Fibroblast of peridontal ligament (primary cell): ENCODE measurements at regions not wholly inside any gene's neighbourhood (a gene's known extent, or its start where the extent isn't known, plus 50 kb on each side); places are given as distances from the start of the nearest gene placed in this dataset.

Experiments
- DNase-seq: peaks from one replicate; pipeline ENCODE4 v3.0.0-alpha.2; 2010; ENCODE audit errors: extremely low read depth

DNA sequence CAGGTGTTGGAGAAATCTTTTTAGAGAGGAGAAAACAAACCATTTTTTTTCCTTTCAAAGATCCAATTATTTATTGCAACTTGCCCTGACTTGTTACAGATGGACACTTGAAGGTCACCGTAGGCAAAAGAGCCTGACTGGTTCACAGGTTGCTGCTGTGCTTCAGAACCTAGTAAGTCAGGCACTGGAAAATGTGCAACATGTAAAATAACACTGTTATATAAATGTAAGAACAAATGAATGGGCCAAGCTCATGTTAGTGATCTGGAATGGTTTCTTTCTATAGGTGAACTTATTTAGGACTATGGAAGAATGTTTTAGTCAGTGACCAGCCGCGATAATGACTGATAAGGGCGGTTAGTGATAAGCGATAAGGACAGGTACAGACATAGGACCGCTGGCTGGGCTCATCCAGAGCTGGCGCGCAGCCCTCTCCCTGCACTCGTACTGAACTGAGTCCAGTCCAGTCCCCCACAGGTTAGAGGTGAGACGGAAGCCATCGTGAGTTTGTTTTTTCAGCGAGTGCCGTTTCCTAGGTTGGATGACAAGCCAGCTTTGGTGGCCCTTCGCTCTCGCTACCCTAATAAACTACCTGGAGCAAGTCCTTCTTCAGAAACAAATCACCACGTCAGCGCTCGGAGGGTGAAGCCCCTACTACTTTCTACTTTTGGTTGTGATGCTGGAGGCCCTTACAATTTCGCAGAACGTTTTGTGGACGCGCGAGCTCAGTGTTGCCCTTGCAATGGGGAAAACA lies 94.4 kb upstream of the PRDM1 start:
- DNase-seq = no peak

DNA sequence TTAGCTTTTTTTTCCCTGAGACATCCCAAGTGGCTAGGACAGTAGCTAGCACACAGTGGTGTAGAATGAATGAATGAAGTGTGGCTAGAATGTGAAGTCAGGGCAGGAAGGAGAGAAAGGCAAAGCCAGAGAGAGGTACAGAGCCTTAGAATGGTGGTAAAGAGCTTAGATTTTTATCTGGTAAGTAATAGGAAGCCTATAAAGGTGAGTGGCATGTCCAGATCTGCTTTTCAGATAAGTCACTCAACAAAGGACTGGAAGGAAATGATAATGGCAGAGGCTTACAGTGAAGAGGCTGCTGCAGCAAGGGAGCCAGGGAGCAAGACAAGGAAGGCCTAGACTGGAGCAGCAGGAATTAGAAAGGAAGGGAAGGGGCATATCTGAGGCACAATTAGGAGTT lies 96.0 kb upstream of the PRDM1 start:
- no peak for DNase-seq

DNA sequence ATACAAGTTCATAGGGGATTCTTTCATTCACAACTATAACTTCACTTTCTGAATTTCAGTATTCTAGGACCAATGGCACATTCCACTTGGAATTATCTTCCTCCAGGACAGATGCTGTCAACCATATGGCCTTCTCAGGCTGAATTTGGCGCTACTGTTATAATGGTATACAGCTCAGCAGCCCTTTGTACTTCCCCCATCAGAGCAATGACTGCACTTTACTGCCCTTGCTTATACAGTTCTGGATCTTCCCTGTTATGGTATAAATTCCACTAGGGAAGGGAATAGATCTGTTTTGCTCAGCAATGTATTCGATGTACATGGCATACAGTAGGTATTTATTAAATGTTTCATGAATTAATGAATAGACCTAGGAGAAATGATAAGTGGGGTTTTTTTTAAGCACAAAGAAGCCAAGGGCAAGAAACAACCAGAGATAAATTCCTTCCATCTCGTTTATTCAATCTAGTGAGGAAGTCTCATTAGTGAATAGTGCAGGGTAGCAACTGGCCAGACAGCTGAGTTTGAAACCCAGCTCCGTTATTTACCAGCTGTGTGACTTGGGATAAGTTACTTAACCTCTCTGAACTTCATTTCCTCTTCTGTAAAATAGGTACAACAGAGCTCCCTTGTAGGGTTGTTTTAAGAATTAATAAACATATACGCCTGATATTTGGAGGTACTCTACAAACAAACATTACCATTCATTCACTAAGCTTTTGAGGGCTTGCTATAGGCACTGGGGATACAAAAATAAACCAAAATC lies 97.1 kb upstream of the PRDM1 start:
- no peak for DNase-seq

DNA sequence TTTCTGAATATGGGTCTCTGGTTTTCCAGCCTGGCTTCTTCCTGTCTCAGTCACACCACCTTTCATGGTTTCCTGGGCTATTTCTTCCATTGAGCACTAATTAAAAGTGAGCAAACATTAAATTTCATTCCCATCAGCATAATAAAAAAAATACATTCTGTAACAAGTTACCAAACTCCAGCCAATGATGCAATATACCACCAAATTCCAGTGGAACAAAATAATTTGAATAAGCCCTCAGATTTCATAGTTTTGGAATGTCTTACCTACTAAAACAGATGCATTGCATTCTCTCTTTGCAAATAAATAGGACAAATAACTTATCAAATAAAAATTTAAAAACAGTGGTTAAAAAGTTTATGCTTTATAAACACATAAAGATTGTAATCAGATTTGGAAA lies 97.8 kb upstream of the PRDM1 start:
- peak; percentile 68 for DNase-seq

DNA sequence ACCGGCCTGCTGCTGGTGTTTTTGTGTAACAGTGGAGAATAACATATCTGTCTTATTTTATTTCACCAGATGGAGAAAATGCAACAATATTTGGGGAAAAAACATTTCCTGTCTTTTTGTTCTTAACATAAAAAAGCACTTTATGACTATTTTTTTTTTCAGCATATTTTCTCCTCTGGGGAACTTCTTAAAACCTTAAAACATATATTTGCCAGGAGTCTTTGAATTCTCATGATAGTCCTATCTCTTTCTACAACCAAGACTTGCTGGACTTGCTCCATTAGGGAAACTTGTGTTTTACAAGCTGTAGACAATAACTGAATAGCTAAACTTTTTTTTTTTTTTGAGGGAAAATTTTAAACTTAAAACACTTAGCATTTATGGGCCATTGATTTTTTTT lies 98.6 kb upstream of the PRDM1 start:
- no peak for DNase-seq

DNA sequence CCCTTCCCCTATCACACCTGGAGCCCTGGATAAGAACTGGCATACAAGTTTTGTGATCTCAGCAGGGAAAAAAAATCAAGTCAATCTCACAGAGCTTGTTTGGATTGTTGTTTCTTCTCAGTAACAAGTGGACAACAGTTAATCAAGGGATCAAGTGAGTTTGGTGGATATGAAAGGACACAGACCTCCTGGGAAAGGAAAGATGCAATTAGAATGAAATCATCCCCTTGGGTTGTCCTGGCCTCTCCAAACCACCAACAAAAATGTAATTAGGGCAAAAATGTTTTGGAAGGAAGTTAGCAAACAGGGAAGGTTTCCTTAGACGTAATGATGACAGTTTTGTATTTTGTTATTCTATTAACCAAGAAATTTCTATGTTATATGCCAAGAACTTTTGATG lies 99.1 kb upstream of the PRDM1 start:
- DNase-seq = peak; percentile 65

DNA sequence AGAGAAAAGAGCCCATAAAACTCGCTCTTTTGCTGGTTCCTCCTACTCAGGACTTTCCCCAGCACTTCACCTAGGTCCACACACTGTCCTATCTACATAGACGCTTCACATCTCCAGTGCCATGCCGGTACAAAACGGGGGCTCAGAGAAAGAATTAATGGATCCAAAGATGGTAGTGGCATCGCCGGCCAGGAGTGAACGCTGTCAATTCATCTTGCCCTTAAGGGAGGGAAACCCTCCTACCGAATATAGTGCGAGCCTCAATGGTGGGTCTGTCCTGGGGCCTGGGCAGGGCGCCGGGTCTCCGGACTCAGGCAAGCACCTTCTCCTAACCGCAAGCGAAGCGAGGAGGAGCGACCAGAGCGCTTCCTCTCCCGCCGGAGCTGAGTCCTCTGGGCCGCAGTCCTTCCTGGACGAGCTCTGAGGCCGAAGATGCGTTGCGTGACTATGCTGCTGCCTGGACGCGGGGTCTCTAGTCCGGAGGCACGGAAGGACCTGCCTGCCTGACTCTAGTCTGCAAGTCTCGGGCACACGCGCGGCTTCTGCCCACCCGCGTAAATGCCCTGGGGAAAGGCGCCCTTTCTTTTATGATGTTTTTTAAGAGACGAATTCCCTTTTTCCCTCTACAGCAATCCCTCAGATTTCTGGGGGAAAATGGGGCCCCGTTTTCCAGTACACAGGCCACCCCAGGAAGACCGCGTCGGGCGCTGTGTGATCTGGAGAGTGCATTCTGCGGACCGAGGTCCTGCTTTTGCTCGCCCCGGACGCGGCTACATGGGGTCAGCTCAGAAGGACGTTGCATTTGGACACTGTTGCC lies 100.1 kb upstream of the PRDM1 start:
- no peak for DNase-seq

DNA sequence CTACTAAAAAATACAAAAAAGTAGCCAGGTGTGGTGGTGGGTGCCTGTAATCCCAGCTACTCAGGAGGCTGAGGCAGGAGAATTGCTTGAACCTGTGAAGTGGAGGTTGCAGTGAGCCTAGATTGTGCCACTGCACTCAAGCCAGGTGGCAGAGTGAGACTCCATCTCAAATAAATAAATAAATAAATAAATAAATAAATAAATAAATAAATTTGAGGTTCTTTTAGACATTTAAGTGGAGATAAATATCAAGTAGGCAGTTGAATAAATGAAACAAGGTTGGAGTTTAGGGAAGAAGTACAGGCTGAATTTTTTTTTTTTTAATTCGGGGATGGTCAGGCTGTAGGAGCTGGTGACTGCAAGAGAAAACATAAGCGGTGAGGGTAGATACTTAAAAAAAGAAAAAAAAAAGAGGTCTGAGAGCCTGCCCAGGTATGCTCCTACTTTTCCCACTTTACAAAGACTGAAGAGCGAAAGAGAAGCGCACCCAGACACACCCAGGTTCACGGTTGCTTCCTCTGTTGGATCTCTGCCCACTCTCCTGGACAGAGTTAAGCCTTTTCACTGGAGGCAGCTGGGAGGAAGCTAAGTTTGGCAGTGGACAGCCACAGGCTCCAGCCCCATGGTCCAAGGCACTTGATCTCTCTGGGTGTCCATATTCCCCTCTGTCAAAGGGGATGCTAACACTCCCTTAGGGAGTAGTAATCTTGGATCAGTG lies 100.9 kb upstream of the PRDM1 start:
- no peak for DNase-seq

DNA sequence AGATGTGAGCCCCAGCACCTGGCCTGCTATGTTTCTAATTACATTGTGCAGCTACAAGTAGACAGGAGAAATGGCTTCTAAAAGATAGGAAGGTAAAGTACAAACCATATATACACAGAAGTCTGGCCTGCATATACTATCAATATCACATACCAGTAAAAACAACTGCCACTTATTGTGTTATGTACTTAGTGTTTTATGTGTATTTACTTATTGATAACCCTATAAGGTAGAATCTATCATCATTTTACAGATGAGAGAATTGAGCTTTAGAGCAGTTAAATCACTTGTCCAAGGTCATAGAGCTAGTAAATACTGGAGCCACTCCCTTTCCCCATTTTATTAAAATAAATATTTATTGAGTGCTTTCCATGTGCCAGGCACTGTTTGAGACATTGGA lies 102.4 kb upstream of the PRDM1 start:
- no peak for DNase-seq

DNA sequence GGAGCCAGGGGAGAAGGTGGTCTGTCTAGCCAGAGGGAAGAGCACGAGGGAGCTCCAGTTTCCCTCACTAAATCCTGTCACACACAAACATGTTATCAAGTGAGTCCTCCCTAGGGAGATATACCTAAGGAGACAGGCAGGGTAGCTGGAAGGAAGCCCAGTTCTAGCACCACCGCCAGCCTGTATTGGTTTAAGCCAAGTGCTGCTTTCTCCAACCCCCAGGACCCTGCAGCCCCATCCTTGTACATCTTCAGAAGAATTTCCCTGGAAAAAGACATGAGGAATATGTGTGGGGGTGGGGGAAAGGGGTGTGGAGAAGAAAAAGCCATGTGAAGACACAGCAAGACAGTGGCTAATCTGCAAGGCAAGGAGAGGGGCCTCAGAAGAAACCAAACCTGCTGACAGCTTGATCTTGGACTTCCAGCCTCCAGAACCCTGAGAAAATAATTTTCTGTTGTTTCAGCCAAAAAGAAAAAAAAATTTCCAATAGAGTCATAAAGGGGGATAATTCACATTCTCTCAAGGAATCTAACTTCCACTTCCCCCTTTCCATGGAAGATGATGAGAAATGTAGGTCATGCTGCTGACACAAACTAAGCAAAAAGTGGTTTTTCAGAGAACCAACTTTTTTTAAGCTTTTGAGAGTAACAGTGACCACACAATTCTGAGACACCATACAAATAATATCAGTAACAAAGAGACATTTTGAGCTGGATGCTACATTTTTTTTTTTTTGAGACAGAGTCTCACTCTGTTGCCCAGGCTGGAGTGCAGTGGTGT lies 103.2 kb upstream of the PRDM1 start:
- no peak for DNase-seq

DNA sequence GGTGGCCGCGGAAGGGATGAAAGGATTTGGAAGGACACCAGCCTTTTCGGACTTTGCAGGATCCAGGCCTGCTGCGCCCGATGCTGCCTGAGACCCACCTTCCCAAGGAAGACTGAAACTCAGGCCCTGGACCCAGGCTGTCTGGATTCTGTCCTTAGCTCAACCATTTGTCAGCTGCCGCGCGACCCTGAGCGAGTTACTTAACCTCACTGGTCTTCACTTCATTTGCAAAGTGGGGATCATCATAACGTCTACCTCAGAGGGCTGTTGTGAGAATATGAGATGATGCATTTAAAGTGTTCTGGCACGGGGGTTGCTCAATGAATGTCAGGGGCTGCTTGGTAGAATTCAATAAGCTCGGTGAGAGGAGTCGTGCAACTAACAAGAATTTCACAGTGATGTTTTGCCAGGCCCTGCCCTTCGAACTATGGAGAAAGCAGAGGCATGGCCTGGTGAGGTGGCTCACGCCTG lies 104.2 kb upstream of the PRDM1 start:
- DNase-seq = no peak

DNA sequence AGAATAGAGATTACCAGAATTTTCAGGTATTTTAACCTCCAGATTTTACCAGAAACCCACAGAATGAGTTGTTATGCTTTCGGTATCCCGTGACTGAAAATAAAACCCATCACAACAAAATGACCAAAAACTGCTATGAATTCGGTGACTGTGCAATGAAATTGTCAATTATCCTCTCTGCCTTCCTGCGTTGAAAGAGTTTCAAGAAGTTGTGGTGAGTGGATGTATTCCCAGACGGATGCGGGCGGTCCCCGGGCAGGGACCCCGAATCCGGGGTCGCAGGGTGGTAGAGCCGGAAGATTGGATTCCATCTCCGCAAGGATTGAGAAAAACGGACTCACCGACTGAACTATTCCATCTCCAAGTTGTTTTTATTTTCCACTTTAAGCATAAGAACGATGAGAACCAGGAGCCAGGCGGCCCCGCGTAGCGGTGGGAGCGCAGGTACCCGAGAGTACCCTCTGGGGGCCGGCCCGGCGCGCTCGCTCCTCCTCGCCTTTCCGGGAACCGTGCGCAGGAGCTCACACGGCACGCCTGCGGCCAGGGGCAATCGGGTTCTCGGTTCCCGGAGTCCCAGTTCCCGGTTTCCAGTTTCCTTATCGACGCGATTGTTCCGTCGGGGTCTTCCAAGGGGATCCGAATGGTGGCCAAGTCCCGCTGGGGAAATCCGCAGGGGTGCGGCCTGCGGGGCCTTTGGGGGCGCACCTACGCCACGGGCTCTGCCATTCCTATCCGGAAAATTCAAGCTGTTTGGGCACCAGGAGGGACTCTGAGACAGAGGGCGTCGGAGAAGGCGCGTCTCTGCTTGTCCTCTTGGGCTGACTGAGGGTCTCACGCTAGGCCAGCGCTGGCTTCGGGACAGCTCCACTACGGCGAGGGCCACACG lies 104.9 kb upstream of the PRDM1 start:
- DNase-seq = peak; percentile 35

DNA sequence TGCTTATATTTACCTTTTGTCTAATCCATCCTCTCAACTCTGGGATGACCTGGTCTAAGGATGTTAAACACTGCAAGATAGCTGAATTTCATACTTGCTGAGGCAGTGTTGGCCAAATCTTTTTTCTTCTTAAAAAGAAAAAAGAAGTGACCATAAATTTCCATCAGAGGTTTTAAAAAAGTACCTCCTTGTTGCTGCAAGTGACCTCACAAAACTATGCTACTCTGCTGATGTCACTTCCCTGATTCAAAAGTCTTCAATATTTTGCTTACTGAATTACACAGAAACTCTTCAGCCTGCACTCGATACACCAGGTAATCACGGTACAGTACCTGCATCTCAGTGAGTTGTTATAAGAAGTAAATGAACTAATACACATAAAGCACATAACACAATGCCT lies 107.2 kb upstream of the PRDM1 start:
- DNase-seq = no peak

DNA sequence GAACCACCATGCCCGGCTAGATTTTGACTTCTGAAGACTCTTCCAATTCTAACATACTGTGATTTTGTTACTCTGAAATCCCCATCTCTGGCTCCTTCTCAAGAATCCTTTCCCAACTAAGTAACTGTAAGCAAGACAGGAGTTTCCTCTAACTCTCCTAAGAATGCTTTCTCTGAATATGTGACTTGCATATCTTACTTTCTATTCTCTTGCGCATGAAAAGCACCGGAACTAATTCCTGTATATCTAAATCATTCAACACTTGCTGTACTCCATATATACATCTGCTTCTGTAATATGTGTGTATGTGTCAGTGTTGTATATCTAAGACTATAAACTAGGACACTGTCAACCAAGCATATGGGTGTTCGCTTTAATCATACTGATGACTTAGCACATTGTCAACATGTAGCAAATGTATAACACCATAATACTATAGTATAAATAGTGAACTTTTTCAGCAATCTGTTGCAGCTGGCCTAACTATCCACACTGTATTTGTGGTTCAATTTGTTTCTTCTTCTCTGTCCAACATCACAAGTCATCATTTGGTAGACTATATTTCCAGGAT lies 108.1 kb upstream of the PRDM1 start:
- DNase-seq = no peak

DNA sequence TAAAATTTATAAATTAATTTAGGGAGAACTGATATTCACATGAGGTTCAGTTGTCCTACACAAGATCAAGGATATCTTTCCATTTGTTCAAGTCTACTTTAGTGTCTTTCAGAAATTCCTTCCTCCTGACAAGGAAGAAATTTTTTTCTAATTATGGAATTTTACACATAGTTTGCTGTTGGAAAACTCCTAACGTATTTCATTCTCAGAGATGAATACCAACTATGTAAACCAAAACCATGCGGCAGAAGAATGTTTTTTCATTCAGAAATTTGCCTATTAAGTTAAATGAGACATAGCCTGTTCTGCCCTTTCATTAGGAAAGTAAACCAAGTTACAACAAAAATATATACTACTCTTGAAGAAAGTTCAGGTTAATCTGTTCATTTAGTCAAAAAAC lies 111.2 kb upstream of the PRDM1 start:
- DNase-seq = peak; percentile 43

DNA sequence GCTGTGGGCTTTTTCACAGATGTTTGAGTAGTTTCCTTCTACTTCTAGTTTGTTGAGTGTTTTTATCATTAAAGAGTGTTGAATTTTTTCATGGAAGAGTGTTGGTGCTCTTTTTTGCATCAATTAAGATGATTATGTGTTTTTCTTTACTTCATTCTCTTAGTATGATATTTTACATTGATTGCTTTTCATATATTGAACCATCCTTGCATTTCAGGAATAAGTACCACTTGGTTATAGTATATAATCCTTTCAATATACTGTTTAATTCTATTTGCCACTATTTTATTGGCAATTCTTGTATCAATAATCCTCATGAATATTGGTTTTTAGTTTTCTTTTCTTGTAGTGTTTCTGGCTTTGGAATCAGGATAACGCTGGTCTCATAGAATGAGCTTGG lies 113.7 kb upstream of the PRDM1 start:
- no peak for DNase-seq

DNA sequence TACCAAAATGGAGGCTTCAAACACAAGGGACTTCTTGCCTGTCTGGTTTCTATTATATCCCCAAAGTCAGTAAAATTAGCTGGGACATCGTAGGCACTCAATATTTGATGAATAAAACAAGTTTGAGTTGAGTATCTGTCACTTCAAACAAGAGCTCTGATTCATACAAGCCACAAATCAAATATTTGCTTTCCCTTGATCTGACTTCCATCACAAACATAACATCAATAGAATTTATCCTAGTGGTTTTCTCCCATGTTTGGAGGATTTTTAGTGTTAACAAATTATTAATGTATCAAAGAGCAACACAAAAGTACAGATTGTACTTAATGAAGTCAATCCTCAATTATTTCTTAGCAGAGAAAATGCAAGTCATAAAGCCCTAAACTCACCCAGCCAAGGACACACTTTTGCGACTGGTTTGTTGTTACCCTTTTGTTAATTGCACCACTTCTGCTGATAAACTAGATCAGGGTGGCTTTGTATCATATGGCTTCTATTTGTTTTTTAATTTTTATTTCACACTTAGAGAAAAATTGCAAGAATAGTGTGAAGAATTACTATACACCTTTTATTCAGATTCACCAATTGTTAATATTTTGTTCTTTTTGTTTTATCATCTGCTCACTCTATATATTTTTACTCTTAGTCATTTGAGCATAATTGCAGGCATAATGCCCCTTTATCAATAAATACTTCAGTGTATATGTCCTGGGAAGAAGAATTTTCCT lies 117.4 kb upstream of the PRDM1 start:
- no peak for DNase-seq

DNA sequence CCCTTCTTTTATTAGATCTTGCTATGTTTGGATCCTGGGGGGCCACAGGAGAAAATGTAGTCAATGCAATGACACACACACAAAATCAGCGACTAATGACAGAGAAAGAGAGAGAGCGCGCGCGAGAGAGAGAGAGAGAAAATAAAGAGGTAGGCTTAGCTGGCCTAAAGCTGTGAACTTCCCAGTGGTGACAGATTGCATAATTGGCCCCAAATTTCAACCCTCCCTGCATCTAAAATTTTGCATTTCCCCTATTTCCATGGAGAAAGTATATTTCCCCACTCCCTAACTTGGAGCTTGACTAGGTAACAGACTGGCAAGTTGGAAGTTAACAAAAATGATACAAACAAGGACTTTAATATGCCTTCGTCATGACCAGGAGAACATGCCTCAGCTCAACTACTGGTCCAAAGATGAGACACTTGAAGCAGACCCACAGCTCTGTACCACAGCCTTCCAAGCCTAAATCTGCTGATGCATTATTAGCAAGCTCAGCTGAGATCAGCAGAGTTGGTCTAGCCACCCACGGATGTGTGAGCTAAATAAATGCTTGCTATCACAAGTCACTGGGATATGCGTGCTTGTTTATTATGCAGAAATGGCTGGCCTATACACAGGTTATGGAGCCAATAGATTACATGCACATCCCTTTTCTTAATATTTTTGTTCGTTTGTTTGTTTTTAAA lies 118.1 kb upstream of the PRDM1 start:
- no peak for DNase-seq
